Mesenteric fat pad (tissue), 1 donor: ENCODE measurements at regions not wholly inside any gene's neighbourhood (a gene's known extent, or its start where the extent isn't known, plus 50 kb on each side); places are given as distances from the start of the nearest gene placed in this dataset.

ENCODE experiments used
- DNase-seq: peaks from one replicate; pipeline ENCODE4 v3.0.0-alpha.2; 2020; ENCODE audit warnings: low spot score
- donor health status: DM: yes; HTN: yes; CAD: no.

GRCh38 chr13:40466272-40466671 lies 200.2 kb downstream of the FOXO1 start:
- peak; percentile 57 for DNase-seq

GRCh38 chr13:40468227-40468838 lies 198.1 kb downstream of the FOXO1 start:
- DNase-seq = no peak

- DNase-seq = peak; percentile 59
Measured at GRCh38 chr13:40469581-40470310, 196.7 kb downstream of the FOXO1 start.

DNA sequence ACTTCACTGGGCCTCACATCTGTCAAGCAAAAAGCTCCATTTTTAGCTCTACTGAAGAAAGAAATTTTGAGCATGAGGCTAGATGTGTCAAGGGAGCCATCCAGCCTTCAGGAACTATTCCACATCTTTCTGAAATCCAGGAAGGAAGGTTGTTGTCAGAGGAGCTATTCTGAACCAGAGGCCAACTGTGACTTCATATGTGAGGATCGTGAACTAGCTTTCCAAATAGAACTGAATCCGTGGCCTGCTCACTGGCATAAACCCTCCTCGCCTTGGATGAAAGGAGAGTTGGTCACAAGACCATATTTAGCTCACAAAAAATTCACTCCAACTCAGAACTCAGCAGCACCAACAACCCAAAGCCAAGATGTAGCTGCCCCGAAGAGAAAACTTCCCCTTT lies 195.8 kb downstream of the FOXO1 start:
- DNase-seq = peak; percentile 4

DNA sequence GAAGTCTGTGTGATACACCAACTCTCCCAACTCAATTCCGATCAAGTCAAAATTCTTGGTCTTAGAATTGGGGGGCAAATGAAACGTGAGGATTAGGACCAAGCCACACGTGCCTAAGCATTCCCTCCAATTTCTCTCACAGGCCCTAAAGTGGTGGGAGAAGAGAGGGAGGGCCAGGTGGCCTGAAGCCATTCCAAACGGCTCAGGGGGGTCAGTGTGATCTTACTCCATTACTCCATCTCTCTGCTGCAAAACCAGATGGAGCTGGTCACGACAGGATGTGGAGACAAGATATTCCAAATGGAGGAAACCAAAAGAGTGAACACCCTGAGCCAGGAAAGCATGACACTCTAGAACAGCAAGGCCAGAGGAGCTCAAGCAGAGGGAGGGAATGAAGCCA lies 195.4 kb downstream of the FOXO1 start:
- DNase-seq = peak; percentile 39

- DNase-seq = peak; percentile 73
Measured at GRCh38 chr13:40471911-40472310, 194.5 kb downstream of the FOXO1 start.

DNA sequence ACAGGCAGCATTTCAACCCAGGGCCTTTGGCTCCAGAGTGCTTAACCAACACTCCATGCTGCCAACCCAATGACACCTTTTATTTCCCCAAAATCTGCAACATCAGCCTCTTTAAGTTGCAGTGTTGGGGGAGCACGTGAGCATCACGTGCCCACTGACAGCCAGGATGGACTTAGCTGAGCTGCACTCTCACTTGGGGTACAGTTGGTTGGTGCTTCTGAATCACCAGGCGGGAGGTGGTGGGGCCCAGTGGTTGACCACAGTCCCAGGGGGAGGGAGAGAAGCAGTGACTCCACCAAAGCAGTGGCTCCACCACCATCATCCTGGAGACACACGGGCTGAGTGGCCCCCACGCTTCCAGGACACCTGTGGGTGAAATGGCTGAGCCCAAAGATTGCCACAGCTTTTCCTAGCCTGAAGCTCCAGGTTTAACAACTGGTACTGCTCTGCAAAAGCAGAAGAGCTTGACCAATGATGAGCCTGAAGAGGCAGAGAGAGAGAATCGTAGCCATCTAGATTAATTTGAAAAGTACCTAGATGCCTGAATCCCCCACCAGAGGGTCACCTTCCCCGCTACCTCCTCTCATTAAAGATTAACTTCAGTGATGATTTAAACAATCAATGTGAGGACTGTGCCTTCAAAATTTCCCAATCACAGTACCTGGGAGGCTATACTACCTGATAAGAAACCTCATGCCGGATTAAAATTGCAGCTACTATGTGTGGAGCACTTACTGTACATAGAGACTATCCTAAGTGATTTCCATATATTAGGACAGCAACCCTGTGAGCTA lies 193.8 kb downstream of the FOXO1 start:
- DNase-seq = peak; percentile 43

GRCh38 chr13:40475617-40476016 lies 190.8 kb downstream of the FOXO1 start:
- DNase-seq = peak; percentile 37

- no peak for DNase-seq
Measured at GRCh38 chr13:40476175-40476958, 190.1 kb downstream of the FOXO1 start.

- DNase-seq = peak; percentile 41
Measured at GRCh38 chr13:40477623-40478608, 188.5 kb downstream of the FOXO1 start.

DNA sequence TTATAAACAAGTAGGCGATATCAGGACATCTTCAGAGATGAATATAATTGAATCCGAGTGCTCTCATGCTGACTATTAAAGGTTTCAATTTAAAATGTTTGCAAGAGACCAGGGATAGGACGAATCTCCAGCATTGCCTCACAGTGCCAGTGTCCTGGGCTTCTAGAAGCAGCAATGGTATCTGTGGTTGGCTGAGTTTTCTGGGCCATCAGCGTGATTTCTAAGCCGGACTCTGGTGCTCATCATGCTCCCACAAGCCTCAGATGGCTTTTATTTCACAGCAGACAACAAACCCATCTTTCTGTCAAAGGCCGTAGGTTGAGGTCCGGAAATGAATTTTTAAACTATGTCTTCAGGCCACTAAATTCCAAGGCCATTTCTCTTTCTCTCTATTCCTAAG lies 187.7 kb downstream of the FOXO1 start:
- DNase-seq = peak; percentile 12

DNA sequence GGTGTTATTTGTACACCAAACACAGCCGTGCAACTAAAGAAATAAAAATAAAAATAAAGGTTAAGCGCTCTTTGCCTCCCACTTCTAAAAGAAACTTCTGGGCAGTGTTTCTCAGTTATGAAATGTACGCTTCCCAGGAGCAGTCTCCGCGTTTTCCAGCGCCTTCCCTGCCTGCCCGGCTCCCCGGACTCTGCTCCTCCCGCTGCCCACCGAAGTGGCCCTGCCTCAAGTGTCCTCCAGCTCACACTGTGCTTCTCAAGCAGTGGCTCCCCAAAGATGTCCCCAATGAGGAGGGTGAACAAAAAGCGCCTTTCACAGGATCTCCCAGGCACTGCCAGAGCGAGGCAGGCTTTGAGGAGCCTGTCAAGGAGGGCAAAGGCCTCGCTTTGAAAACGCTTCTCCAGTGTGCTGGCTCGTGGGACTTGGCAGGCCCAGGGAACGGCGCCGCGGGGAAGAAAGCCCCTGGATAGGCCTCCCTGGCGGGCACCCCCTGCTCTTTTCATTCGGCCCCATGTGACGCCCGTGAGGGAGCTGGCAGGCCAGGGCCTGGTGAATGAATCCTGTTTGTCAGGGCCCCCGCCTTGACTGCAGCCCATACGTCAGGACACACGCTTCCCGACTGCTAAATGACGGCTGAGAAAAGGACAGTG lies 187.1 kb downstream of the FOXO1 start:
- DNase-seq = no peak

- DNase-seq = no peak
Measured at GRCh38 chr13:40480012-40480914, 186.2 kb downstream of the FOXO1 start.

- DNase-seq = no peak
Measured at GRCh38 chr13:40480915-40481516, 185.4 kb downstream of the FOXO1 start.

DNA sequence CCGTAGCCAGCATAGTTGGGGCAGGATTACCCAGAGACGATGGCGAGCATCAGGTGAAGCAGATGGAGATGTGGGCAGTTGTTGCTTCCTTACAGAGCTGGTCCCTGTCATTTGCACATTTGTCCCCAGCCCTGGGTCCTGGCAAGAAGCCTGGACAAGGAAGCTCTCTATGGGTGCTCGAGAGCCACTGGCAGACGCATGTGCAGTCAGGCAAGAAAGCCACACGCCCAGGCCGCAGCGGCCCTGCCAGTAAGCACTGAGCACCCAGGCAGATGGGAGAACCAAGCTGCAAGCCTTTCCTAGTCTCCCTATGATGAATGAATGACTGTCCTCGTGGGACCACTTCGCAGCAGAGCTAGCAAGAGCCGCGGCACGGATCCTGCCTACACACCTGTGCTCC lies 182.8 kb downstream of the FOXO1 start:
- no peak for DNase-seq

GRCh38 chr13:40484101-40484800 lies 182.2 kb downstream of the FOXO1 start:
- DNase-seq = no peak

DNA sequence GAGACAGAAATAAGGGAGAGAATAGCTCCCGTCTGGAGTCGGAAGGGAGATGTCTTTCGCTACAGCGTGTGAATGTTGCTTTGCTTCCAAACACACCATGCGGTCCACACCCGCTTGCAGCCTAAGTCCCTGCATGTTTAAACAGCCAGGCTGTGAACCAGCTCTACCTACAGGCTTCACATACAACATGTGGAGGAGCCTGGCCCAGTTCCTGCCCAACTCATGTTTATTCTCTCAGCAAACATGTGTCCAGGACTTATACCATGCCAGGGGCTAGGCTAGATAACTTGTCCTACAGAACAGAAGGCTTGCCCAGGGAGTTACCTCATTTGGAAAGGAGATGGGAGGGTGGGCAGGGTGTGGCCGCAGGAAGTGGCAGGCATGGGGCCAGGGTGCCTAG lies 181.5 kb downstream of the FOXO1 start:
- DNase-seq = no peak
